ENCODE measurements at regions not wholly inside any gene's neighbourhood (a gene's known extent, or its start where the extent isn't known, plus 50 kb on each side); places are given as distances from the start of the nearest gene placed in this dataset.

DNA sequence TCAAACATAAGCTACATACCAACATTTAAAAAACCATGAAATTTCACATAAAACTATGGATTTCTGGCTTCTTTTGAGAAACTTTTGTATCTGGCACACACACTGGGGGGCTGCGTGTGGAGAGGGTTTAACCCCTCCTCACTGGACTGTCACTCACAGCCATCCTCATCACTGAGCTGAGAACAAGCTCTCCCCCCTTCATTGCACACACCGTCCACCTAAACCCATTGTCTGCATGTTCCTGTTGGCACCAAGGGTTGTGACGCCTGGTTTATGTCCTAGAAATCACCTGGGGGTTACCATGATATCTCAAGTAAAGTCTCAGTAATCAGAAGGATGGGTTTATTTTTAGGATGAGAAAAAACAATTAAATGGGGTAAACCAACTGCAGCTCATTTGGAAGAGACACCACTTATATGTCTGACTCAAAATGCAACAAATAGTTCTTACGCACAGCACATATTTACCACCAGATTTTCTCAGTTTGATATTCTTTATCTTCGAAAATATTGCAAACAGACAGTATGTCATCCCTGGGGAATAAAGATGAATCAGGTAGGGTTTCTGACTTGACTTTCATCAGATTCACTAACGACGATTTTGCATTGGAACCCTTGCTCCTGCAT is 218.5 kb upstream of the KLF6 start:
- TF ChIP-seq EZH2 (IDR thresholded peaks at IDR 0.05; ENCODE audit: borderline replicate concordance): no peak
- TF ChIP-seq, protein P1, sequence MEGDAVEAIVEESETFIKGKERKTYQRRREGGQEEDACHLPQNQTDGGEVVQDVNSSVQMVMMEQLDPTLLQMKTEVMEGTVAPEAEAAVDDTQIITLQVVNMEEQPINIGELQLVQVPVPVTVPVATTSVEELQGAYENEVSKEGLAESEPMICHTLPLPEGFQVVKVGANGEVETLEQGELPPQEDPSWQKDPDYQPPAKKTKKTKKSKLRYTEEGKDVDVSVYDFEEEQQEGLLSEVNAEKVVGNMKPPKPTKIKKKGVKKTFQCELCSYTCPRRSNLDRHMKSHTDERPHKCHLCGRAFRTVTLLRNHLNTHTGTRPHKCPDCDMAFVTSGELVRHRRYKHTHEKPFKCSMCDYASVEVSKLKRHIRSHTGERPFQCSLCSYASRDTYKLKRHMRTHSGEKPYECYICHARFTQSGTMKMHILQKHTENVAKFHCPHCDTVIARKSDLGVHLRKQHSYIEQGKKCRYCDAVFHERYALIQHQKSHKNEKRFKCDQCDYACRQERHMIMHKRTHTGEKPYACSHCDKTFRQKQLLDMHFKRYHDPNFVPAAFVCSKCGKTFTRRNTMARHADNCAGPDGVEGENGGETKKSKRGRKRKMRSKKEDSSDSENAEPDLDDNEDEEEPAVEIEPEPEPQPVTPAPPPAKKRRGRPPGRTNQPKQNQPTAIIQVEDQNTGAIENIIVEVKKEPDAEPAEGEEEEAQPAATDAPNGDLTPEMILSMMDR (IDR thresholded peaks at IDR 0.05; ENCODE audit: poor library complexity): no peak
